Activated T-helper 17 cell treated with anti-CD3 and anti-CD28 coated beads, Interleukin-2, amount 50 U/mL, for 72 hours (primary cell): ENCODE measurements at regions not wholly inside any gene's neighbourhood (a gene's known extent, or its start where the extent isn't known, plus 50 kb on each side); places are given as distances from the start of the nearest gene placed in this dataset.

Source experiments
- ATAC-seq: fragments of 150-1000 bp; cut with Tn5 transposase; replicated peaks from 2 replicates; pipeline ENCODE4 v1.10.0; 2021; ENCODE audit warnings: mild to moderate bottlenecking, moderate library complexity
- H3K27ac Mint-ChIP-seq: one replicate; pipeline ENCODE4 v1.8.0; 2022; ENCODE audit warnings: mixed read lengths
- H3K27me3 Mint-ChIP-seq: one replicate; pipeline ENCODE4 v1.8.0; 2022; ENCODE audit warnings: mixed read lengths
- H3K36me3 Mint-ChIP-seq: one replicate; pipeline ENCODE4 v1.8.0; 2022; ENCODE audit warnings: low read depth, mild to moderate bottlenecking, mixed read lengths
- H3K4me1 Mint-ChIP-seq: one replicate; pipeline ENCODE4 v1.8.0; 2022; ENCODE audit warnings: mixed read lengths
- H3K4me3 Mint-ChIP-seq: one replicate; pipeline ENCODE4 v1.8.0; 2022; ENCODE audit warnings: mild to moderate bottlenecking, mixed read lengths
- H3K9me3 Mint-ChIP-seq: one replicate; pipeline ENCODE4 v1.8.0; 2022; ENCODE audit warnings: mixed read lengths

DNA sequence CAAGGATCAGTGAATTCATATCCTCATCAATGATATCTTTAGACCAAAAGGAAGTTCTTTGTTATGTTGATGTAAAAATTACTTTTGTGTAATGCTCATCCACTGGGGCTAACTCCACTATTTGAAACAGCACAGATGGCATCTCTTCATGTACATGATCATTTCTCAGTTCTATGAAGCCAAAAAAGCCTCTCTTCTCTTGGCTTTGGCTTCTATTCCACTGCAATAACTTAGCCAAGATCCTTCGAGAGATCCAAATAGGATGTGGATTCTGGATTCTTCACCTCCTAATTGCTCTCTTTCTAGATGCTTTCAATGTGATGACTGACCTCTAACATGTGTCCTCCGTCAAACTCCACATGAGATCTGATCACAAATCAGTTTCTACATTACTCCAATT is 851.2 kb downstream of the GALC start:
- Mint-ChIP-seq H3K27ac (no peak overlapping the region), H3K36me3 (no peaks in the 10 kb centered on the region), H3K4me3 (no peak overlapping the region), H3K27me3 (no peaks in the 10 kb centered on the region), H3K4me1 (no peaks in the 10 kb centered on the region), H3K9me3 (peaks cover 22% of the 10 kb centered on the region)
- ATAC-seq: no peak

DNA sequence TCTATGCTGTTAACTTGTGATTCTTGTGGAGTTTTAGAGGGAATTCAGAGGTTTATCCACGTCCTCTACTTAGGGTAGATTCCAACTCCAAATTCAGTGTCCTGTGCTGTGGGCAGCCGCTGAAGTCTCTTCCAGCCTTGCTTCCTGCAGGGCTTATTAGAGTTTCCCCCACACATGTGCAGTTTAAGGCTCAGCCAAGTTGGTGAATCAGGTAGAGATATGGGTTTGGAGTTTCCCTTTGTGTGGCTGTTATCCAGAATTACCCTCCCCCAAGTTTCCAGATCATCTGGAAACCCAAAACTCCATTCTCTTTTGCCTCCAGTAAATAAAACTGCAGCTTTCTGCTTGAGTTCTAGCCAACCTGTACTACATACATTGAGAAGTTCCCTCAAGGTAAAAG is 853.7 kb downstream of the GALC start:
- Mint-ChIP-seq H3K27ac (no peak overlapping the region), H3K36me3 (no peaks in the 10 kb centered on the region), H3K4me3 (no peak overlapping the region), H3K27me3 (no peaks in the 10 kb centered on the region), H3K4me1 (no peaks in the 10 kb centered on the region), H3K9me3 (peaks cover 25% of the 10 kb centered on the region)
- ATAC-seq: no peak

DNA sequence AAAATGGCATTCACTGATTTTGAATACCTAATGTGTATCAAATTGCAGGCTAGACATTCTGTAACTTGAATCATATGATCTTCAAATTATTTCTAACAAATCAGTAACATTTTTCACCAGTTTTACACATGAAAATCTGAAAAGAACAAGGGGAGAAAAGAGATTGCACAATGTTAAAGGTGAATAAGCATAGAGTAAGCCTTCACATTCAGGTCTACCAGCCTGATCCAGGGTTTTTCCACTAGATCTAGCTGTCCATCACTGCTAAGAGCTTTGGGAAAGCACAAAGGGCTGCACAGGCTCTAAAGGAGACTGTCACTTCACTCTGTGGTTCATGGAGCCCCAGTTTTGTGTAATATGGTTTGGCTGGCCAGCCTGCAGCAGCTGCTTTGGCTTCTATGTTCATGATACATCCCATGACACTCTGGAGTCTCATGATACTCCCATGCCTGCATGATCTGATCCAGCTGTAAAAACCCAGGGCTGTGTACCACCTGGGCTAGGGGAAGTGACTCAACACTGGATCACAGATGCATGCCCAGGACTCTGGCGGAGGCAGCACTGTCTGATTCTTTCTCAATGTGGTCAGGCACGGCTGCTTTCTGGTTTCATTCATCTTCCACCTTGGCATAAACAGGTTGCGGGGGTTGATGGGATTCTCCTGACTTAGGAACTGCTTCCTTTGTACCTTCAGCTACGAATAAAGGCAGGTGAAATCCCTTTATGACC is 859.7 kb downstream of the GALC start:
- Mint-ChIP-seq H3K27me3 (no peaks in the 10 kb centered on the region), H3K27ac (no peak overlapping the region), H3K36me3 (no peaks in the 10 kb centered on the region), H3K4me1 (no peaks in the 10 kb centered on the region), H3K4me3 (no peak overlapping the region), H3K9me3 (peaks cover 16% of the 10 kb centered on the region)
- no peak for ATAC-seq

DNA sequence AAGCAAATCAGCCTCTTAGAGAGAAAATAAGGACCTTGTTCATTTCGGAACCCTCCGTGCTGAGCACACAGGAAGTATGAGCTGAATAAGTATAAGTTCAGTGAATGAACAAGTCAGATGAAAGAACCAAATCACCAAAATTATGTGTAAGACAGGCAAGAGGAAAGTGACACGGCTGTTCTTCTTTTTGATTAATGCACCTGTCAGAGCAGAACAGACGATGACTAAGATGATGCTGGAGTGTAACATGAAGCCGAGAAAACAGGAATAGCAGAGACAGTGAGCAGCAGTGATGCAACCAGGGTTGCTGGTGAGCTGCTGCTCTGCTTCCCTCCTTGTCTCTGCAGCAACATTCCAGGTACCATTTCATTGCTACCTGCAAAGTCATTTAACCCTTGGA is 861.1 kb downstream of the GALC start:
- Mint-ChIP-seq H3K27me3 (no peaks in the 10 kb centered on the region), H3K9me3 (peaks cover 16% of the 10 kb centered on the region), H3K4me1 (no peaks in the 10 kb centered on the region), H3K4me3 (no peak overlapping the region), H3K36me3 (no peaks in the 10 kb centered on the region), H3K27ac (no peak overlapping the region)
- no peak for ATAC-seq

DNA sequence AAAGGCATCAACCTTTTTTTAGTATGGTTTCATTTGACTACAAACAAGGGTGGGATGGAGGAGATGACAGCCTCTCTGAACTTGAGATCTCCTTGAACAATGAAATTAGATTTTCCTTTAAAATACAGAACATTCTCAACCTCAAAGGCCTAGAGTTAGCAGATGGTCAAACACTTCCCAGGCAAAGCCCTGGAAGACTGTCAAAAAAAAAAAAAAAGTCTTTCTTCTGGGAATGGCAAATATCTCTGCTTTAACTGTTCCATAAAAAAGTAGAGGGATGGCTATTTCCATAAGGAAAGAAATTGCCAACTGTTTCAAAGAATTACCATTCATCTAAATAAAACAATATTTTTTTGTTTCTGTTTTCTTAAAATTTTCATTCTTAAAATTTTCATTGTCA is 870.8 kb downstream of the GALC start:
- Mint-ChIP-seq H3K4me3 (no peak overlapping the region), H3K4me1 (no peaks in the 10 kb centered on the region), H3K27ac (no peak overlapping the region), H3K27me3 (no peaks in the 10 kb centered on the region), H3K9me3 (peaks cover 4% of the 10 kb centered on the region), H3K36me3 (no peaks in the 10 kb centered on the region)
- no peak for ATAC-seq

DNA sequence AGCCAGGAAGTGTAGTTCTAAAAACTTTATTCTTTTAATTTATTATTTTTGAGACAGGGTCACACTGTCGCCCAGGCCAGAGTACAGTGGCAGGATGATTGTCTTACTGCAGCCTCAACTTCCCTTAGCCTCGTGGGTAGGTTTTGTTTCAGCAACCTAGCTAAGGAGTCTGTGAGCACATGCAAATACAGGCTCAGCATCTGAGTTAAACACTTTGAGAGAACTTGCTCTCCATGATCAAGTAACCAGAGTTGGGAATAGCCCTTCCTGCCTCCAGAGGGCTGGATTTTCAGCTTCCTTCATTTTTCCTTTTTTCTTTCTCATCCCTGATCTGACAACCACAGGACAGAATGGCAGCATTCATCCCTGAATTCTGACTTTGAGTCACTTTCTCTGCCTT is 871.3 kb downstream of the GALC start:
- Mint-ChIP-seq H3K9me3 (peaks cover 4% of the 10 kb centered on the region), H3K36me3 (no peaks in the 10 kb centered on the region), H3K4me1 (no peaks in the 10 kb centered on the region), H3K4me3 (no peak overlapping the region), H3K27ac (no peak overlapping the region), H3K27me3 (no peaks in the 10 kb centered on the region)
- no peak for ATAC-seq

DNA sequence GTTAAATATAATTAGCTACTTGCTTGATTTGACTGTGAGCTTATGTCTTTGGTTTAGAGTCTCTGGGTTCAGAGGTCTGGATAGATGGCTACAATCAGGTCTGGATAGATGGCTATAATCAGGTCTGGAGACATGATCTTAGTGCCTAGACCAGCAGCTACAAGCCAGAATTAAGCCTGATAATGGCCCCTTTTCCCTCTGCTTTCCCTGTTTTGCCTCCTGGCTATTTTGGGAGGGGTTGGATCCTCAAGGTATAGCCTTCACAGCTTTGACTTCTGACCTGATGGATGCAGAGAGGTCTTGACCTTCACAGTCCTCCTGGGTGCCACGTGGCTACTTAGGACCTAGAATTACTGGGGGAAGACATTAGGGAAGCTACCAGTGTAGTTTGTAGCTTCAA is 877.7 kb downstream of the GALC start:
- Mint-ChIP-seq H3K9me3 (no peaks in the 10 kb centered on the region), H3K27ac (no peak overlapping the region), H3K27me3 (no peaks in the 10 kb centered on the region), H3K4me1 (no peaks in the 10 kb centered on the region), H3K36me3 (no peaks in the 10 kb centered on the region), H3K4me3 (no peak overlapping the region)
- ATAC-seq: no peak

DNA sequence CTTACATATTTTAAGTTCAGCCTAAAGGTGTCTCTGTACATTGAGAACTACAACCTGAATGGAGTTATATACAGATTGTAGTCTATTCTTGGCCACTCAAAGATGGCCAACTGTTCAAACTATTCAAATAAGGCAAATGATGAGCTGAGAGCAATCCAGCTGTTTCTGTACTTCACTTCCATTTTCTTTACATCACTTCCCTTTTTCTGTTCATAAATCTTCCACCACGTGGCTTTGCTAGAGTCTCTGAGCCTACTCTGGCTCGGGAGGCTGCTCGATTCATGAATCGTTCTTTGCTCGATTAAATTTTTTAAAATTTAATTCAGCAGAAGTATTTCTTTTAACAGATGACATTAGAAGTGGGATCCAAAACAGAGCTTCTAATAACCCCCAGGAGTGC is 879.7 kb downstream of the GALC start:
- H3K9me3 Mint-ChIP-seq: peaks cover 3% of the 10 kb centered on the region
- no peak for ATAC-seq
- H3K4me3 Mint-ChIP-seq: no peak overlapping the region
- H3K27me3 Mint-ChIP-seq: no peaks in the 10 kb centered on the region
- H3K27ac Mint-ChIP-seq: no peak overlapping the region
- no peaks in the 10 kb centered on the region for H3K4me1 Mint-ChIP-seq
- H3K36me3 Mint-ChIP-seq: no peaks in the 10 kb centered on the region

DNA sequence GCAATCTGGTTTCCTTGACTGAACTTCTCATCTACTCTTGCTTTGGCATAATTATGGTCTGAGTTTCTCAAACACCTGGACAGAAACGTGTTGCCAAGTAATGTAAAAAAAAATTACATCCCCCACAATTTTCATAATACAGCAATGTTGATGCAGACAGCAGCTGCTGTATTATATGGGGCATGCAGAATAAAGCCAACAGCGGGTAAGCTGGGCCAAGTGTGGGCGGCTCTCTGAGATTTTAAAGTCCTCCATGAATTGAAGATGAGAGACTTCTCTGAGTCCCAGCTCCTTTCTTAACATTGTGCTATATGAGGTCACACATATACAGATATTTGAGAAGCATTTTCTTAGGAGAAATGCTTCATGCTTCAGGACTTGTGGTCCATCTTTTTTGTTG is 881.2 kb downstream of the GALC start:
- no peak overlapping the region for H3K4me3 Mint-ChIP-seq
- peaks cover 9% of the 10 kb centered on the region for H3K9me3 Mint-ChIP-seq
- H3K27ac Mint-ChIP-seq: no peak overlapping the region
- no peaks in the 10 kb centered on the region for H3K4me1 Mint-ChIP-seq
- ATAC-seq: no peak
- H3K36me3 Mint-ChIP-seq: no peaks in the 10 kb centered on the region
- H3K27me3 Mint-ChIP-seq: no peaks in the 10 kb centered on the region

DNA sequence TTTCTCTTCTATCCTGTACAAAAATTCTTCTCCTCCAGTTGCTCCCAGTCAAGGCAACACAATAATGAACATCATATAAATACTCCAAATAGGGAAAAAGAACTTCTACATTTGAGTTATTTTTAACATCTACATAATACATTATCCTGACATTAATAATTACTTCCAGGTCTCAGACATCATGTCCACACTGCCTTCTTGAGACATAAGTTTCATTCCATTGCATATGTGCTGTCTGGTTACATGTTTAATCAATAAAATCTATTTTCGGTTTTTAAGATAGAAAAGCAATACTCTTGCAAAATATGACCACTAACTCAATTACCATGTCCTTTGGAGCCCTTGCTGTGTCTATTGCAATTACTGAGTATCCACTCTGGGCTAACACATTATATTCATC is 881.9 kb downstream of the GALC start:
- Mint-ChIP-seq H3K4me3 (no peak overlapping the region), H3K9me3 (peaks cover 9% of the 10 kb centered on the region), H3K27me3 (no peaks in the 10 kb centered on the region), H3K27ac (no peak overlapping the region), H3K4me1 (no peaks in the 10 kb centered on the region), H3K36me3 (no peaks in the 10 kb centered on the region)
- no peak for ATAC-seq

DNA sequence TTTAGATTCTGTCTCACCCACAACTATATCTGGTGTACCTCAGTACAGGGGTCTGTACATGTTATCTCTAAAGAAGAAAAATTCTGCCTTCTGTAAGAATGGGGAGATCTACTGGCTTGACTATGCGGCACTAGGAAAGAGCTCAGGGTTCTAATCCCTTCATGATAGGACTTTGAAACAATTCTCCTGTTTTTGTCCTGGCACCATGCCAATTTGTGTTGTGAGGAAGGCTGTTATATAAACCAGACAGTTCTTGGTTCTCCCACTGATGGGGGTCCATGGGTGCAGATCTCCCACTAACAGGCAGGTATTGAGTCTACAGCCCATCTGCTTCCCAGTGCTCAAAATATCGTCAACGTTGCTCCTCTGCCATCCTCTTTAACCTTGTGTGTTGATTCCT is 883.7 kb downstream of the GALC start:
- Mint-ChIP-seq H3K4me1 (no peaks in the 10 kb centered on the region), H3K4me3 (no peak overlapping the region), H3K27ac (no peak overlapping the region), H3K36me3 (no peaks in the 10 kb centered on the region), H3K27me3 (no peaks in the 10 kb centered on the region), H3K9me3 (peaks cover 9% of the 10 kb centered on the region)
- no peak for ATAC-seq

DNA sequence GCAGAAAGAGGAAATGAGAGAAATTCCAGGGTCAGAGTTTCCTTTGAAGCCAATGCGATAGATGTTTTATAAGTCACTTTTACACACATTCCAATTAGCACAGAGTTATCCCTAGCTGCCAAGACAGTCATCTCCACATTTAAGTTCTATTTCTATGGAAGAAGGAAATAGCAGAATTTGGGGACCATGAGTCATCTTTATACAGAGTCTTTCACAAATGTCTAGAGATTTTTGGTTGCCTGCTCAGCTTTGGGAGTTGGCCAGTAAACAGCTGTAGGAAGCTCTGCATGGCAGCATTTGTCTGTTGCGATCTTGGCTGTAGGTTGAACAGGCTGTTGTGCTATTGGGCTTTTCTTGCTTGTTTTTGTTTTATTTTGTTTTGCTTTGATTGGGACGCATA is 884.3 kb downstream of the GALC start:
- H3K27ac Mint-ChIP-seq: no peak overlapping the region
- peaks cover 9% of the 10 kb centered on the region for H3K9me3 Mint-ChIP-seq
- no peak for ATAC-seq
- no peaks in the 10 kb centered on the region for H3K4me1 Mint-ChIP-seq
- no peaks in the 10 kb centered on the region for H3K36me3 Mint-ChIP-seq
- H3K27me3 Mint-ChIP-seq: no peaks in the 10 kb centered on the region
- no peak overlapping the region for H3K4me3 Mint-ChIP-seq

DNA sequence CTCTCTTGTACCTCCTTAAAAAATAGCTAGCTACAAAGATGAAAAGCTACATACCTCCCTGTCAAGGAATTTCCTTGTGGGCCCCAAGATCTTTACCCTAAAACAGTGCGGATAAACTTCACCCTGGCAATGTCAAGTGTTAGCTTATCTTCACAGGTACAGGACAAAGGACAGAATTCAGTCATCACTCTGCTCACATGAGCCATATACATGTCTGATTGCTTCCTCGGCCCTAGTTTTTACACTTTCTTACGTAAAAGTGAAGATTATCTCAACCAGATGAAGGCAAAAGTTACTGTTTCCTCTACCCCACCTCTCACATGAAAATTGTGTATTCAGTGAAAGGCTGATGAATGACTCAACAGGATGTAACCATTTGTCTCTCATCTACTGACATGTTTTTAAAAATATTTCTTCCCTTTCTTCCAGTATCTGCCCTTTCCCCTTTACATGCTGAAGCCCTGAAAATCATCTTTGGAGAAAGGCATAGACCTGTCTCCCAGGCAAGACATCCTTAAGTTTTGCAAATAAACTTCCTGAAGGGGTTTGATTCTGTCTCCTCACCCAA is 890.1 kb downstream of the GALC start:
- Mint-ChIP-seq H3K4me3 (no peak overlapping the region), H3K4me1 (no peaks in the 10 kb centered on the region), H3K27ac (no peak overlapping the region), H3K27me3 (no peaks in the 10 kb centered on the region), H3K9me3 (peaks cover 17% of the 10 kb centered on the region), H3K36me3 (no peaks in the 10 kb centered on the region)
- ATAC-seq: no peak

DNA sequence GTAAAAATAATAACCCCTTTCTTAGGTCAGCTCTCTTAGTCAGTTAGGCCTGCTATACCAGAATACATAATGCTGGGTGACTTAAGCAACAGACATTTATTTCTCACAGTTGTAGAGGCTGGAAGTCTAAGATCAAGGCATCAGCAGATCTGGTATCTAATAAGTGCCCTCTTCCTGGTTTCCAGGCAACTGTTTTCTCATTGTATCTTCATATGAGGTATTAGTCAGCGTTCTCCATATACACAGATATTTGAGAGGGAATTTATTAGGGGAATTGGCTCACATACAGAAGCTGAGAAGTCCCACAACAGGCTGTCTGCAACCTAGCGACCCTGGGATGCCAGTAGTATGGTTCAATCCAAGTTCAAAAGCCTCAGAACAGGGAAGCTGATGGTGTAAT is 896.0 kb downstream of the GALC start:
- Mint-ChIP-seq H3K4me3 (no peak overlapping the region), H3K27ac (no peak overlapping the region), H3K36me3 (no peaks in the 10 kb centered on the region), H3K4me1 (no peaks in the 10 kb centered on the region), H3K27me3 (no peaks in the 10 kb centered on the region), H3K9me3 (peaks cover 16% of the 10 kb centered on the region)
- no peak for ATAC-seq

DNA sequence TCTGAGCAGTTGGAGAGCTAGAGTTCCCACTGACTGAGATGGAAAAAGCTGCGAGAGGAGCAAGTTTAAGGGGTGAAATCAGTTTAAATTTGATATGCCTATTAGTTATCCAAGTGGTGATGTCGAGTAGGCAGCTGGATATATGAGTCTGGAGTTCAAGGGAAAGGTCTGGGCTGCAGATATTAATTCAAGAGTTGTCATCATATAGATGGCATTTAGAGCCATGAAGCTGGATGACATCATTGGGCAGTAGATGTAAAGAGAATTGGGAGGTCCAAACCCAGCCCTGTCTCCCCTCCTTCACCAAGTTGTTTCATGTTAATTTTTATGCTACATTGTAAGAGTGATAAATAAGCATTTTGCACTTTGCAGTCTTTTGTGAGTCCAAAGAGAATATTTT is 898.1 kb downstream of the GALC start:
- no peak overlapping the region for H3K27ac Mint-ChIP-seq

DNA sequence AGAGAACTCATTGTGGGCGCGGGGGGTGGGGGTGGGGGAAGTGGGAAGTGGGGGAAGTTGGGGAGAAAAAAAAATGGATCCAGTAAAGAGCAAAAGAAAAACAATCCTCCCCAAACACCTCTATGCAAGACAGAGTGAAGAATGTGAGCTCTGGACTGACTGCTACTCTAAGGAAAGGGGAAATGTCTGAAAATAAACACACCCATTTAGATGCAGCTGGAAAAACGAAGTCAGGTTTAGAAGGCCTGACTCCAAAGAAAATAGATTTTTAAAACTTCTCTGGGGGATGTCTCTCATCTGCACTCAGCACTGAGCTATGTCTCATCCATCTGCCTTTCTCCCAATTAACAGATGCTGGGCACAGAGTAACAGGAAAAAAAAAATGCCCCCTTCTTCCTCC is 904.4 kb downstream of the GALC start:
- no peaks in the 10 kb centered on the region for H3K27me3 Mint-ChIP-seq
- no peak overlapping the region for H3K27ac Mint-ChIP-seq
- ATAC-seq: no peak
- H3K36me3 Mint-ChIP-seq: no peaks in the 10 kb centered on the region
- H3K4me1 Mint-ChIP-seq: no peaks in the 10 kb centered on the region
- H3K9me3 Mint-ChIP-seq: peaks cover 5% of the 10 kb centered on the region
- no peak overlapping the region for H3K4me3 Mint-ChIP-seq

More for the DNA sequence above, 898.1 kb downstream of the GALC start:
- Mint-ChIP-seq H3K9me3 (peaks cover 12% of the 10 kb centered on the region), H3K4me3 (no peak overlapping the region), H3K27me3 (no peaks in the 10 kb centered on the region), H3K36me3 (no peaks in the 10 kb centered on the region), H3K4me1 (no peaks in the 10 kb centered on the region)
- no peak for ATAC-seq
